HG02870 (cell line): ENCODE measurements at regions not wholly inside any gene's neighbourhood (a gene's known extent, or its start where the extent isn't known, plus 50 kb on each side); places are given as distances from the start of the nearest gene placed in this dataset.
"Not testable (repeated sequence)": the region's sequence is repeated elsewhere in the genome, so short reads cannot be mapped to it uniquely, and the experiment has no call there.

ENCODE experiments used
- ATAC-seq: cut with Tn5 transposase; IDR thresholded peaks from one replicate; pipeline ENCODE4 v1.9.1; 2021; ENCODE audit warnings: mild to moderate bottlenecking, moderate library complexity; ENCODE audit not compliant: unreplicated experiment

GRCh38 chr7:54888734-54889082, 129.7 kb upstream of the SEC61G start:
- no peak for ATAC-seq

GRCh38 chr7:54897891-54898290, 120.9 kb upstream of the EGFR start:
- no peak for ATAC-seq

GRCh38 chr7:54898659-54899340, 120.0 kb upstream of the EGFR start:
- ATAC-seq, result no peak

GRCh38 chr7:54901840-54902239, 117.0 kb upstream of the EGFR start:
- no peak for ATAC-seq

GRCh38 chr7:54904130-54904529, 114.7 kb upstream of the EGFR start:
- ATAC-seq, result no peak

GRCh38 chr7:54904986-54905385, 113.8 kb upstream of the EGFR start:
- ATAC-seq, result no peak

GRCh38 chr7:54906963-54907362, 111.9 kb upstream of the EGFR start:
- ATAC-seq, result no peak

GRCh38 chr7:54907981-54908380, 110.8 kb upstream of the EGFR start:
- no peak for ATAC-seq

GRCh38 chr7:54908760-54909438, 109.9 kb upstream of the EGFR start:
- ATAC-seq, result no peak

GRCh38 chr7:54915870-54916598, 102.8 kb upstream of the EGFR start:
- ATAC-seq, result no peak

- ATAC-seq, result no peak
These were observed 101.0 kb upstream of the EGFR start for GRCh38 chr7:54917613-54918391.

GRCh38 chr7:54921116-54921515, 97.7 kb upstream of the EGFR start:
- ATAC-seq, result no peak

GRCh38 chr7:54931532-54931931, 87.3 kb upstream of the EGFR start:
- ATAC-seq, result no peak

GRCh38 chr7:54932818-54933543, 85.8 kb upstream of the EGFR start:
- ATAC-seq, result no peak

GRCh38 chr7:54933643-54934042, 85.2 kb upstream of the EGFR start:
- no peak for ATAC-seq

GRCh38 chr7:54940748-54941147, 78.1 kb upstream of the EGFR start:
- ATAC-seq, result no peak

GRCh38 chr7:54944179-54944578, 74.6 kb upstream of the EGFR start:
- no peak for ATAC-seq

GRCh38 chr7:54946271-54946670, 72.5 kb upstream of the EGFR start:
- no peak for ATAC-seq

- no peak for ATAC-seq
These were observed 72.1 kb upstream of the EGFR start for GRCh38 chr7:54946764-54947163.

- ATAC-seq, result no peak
These were observed 71.6 kb upstream of the EGFR start for GRCh38 chr7:54947266-54947665.

- not testable (repeated sequence) for ATAC-seq
These were observed 69.3 kb upstream of the EGFR start for GRCh38 chr7:54949514-54949913.
